ENCODE measurements at regions not wholly inside any gene's neighbourhood (a gene's known extent, or its start where the extent isn't known, plus 50 kb on each side); places are given as distances from the start of the nearest gene placed in this dataset.

GRCh38 chr7:41152179-41152678 lies 550.7 kb downstream of the INHBA start:
- Histone ChIP-seq H3K4me3 (ENCODE audit: low read depth, low read length) (no peak overlapping the region), H3K36me3 (ENCODE audit: control insufficient read depth, insufficient read depth, low read length) (no peaks in the 10 kb centered on the region), H3K27me3 (ENCODE audit: control insufficient read depth, insufficient read depth, low read length) (no peaks in the 10 kb centered on the region)
- TF ChIP-seq CTCF (IDR thresholded peaks at IDR 0.05; ENCODE audit: insufficient read depth, low read length, poor library complexity, severe bottlenecking): no peak
- no peak for DNase-seq (ENCODE audit: low read depth)

GRCh38 chr7:41149576-41149975 lies 553.3 kb downstream of the INHBA start:
- no peak for TF ChIP-seq CTCF (IDR thresholded peaks at IDR 0.05; ENCODE audit: insufficient read depth, low read length, poor library complexity, severe bottlenecking)
- no peak overlapping the region for H3K4me3 ChIP-seq (ENCODE audit: low read depth, low read length)
- DNase-seq (ENCODE audit: low read depth): no peak
- no peaks in the 10 kb centered on the region for H3K27me3 ChIP-seq (ENCODE audit: control insufficient read depth, insufficient read depth, low read length)
- H3K36me3 ChIP-seq (ENCODE audit: control insufficient read depth, insufficient read depth, low read length): no peaks in the 10 kb centered on the region

GRCh38 chr7:41148521-41148951 lies 554.4 kb downstream of the INHBA start:
- TF ChIP-seq CTCF (IDR thresholded peaks at IDR 0.05; ENCODE audit: insufficient read depth, low read length, poor library complexity, severe bottlenecking): no peak
- Histone ChIP-seq H3K4me3 (ENCODE audit: low read depth, low read length) (no peak overlapping the region), H3K36me3 (ENCODE audit: control insufficient read depth, insufficient read depth, low read length) (no peaks in the 10 kb centered on the region), H3K27me3 (ENCODE audit: control insufficient read depth, insufficient read depth, low read length) (no peaks in the 10 kb centered on the region)
- no peak for DNase-seq (ENCODE audit: low read depth)

- DNase-seq (ENCODE audit: low read depth): no peak
- no peak overlapping the region for H3K4me3 ChIP-seq (ENCODE audit: low read depth, low read length)
- no peaks in the 10 kb centered on the region for H3K27me3 ChIP-seq (ENCODE audit: control insufficient read depth, insufficient read depth, low read length)
- TF ChIP-seq CTCF (IDR thresholded peaks at IDR 0.05; ENCODE audit: insufficient read depth, low read length, poor library complexity, severe bottlenecking): no peak
- H3K36me3 ChIP-seq (ENCODE audit: control insufficient read depth, insufficient read depth, low read length): no peaks in the 10 kb centered on the region
Measured at GRCh38 chr7:41147606-41148485, 555.0 kb downstream of the INHBA start.

- no peaks in the 10 kb centered on the region for H3K36me3 ChIP-seq (ENCODE audit: control insufficient read depth, insufficient read depth, low read length)
- no peaks in the 10 kb centered on the region for H3K27me3 ChIP-seq (ENCODE audit: control insufficient read depth, insufficient read depth, low read length)
- no peak for DNase-seq (ENCODE audit: low read depth)
- H3K4me3 ChIP-seq (ENCODE audit: low read depth, low read length): no peak overlapping the region
- no peak for TF ChIP-seq CTCF (IDR thresholded peaks at IDR 0.05; ENCODE audit: insufficient read depth, low read length, poor library complexity, severe bottlenecking)
Measured at GRCh38 chr7:41146429-41146828, 556.5 kb downstream of the INHBA start.

All from kidney epithelial cell (primary cell).